GM12878 (cell line): ENCODE measurements at regions not wholly inside any gene's neighbourhood (a gene's known extent, or its start where the extent isn't known, plus 50 kb on each side); places are given as distances from the start of the nearest gene placed in this dataset.
A peak's percentile ranks its signal among the peaks of the same experiment; 100 is the strongest.

Source experiments
- ATAC-seq: fragments of 200-7000 bp; cut with Tn5 transposase; 3 replicates; pipeline ENCODE4 v1.9.1; 2020; ENCODE audit warnings: mild to moderate bottlenecking, moderate library complexity
- BruUV-seq: library from RNA; stranded (reverse); fragments of 400-500 nt; replicated peaks from 2 replicates; lab custom pipeline; 2021; lab: Mats Ljungman, UMichigan
- CTCF ChIA-PET: fragments of 300-600 bp; sonication (Branson Sonifier 250); formaldehyde crosslinking; extraction: SDS; loops from one replicate; lab custom pipeline; 2021; ENCODE audit warnings: inconsistent platforms; lab: Yijun Ruan, JAX
- POLR2A ChIA-PET: fragments of 350-600 bp; formaldehyde crosslinking; extraction: SDS; loops from one replicate; lab custom pipeline; 2021; ENCODE audit warnings: inconsistent platforms; lab: Charles Lee
- RAD21 ChIA-PET: fragments of 300-600 bp; sonication (Branson Sonifier 250); formaldehyde crosslinking; loops from one replicate; lab custom pipeline; 2023; ENCODE audit warnings: antibody characterized with exemption; ENCODE audit not compliant: unreplicated experiment; lab: Charles Lee
- SMC1A ChIA-PET: fragments of 300-600 bp; sonication (Branson Sonifier 250); formaldehyde crosslinking; loops from one replicate; lab custom pipeline; 2023; ENCODE audit not compliant: unreplicated experiment, uncharacterized antibody; lab: Charles Lee
- DNase-seq: peaks from one replicate; pipeline ENCODE4 v3.0.0-alpha.2; 2011; ENCODE audit warnings: low read depth, low spot score
- FAIRE-seq: peaks from 3 replicates; lab custom pipeline; 2011; peaks lifted over from hg19 to GRCh38; lab: Jason Lieb, UNC
- H2AFZ ChIP-seq: 2 replicates; pipeline ENCODE4 v1.6.0; 2011; ENCODE audit warnings: low read depth, low read length, control low read depth; ENCODE audit not compliant: control insufficient read depth
- H3K27ac ChIP-seq: 2 replicates; pipeline ENCODE4 v1.5.1; 2011; ENCODE audit warnings: control low read depth; ENCODE audit not compliant: control insufficient read depth, insufficient read depth
- H3K27me3 ChIP-seq, 2 experiments: replicated peaks in 1 of 2; 2 replicates each; pipeline versions ENCODE4 v1.6.0 to v1.6.1; 2011; ENCODE audit warnings: low read length in 1 of 2; ENCODE audit not compliant: control insufficient read depth in 2 of 2, insufficient read depth in 2 of 2
- H3K36me3 ChIP-seq, 2 experiments: 2 replicates each; pipeline ENCODE4 v1.5.1; 2011; ENCODE audit warnings: low read length in 1 of 2; ENCODE audit not compliant: control insufficient read depth in 2 of 2, insufficient read depth in 2 of 2
- H3K4me1 ChIP-seq: 2 replicates; pipeline ENCODE4 v1.6.1; 2011; ENCODE audit warnings: mild to moderate bottlenecking, low read length, moderate library complexity, mixed read lengths; ENCODE audit not compliant: control insufficient read depth, insufficient read depth
- H3K4me2 ChIP-seq: 2 replicates; pipeline ENCODE4 v1.6.0; 2011; ENCODE audit warnings: control low read depth; ENCODE audit not compliant: control insufficient read depth, insufficient read depth
- H3K4me3 ChIP-seq: fragments of 200-600 bp; sonication (generic); 2 replicates; pipeline ENCODE4 v1.5.1; 2016
- H3K79me2 ChIP-seq: 2 replicates; pipeline ENCODE4 v1.6.0; 2011; ENCODE audit warnings: low read length; ENCODE audit not compliant: control insufficient read depth, insufficient read depth
- H3K9ac ChIP-seq: 2 replicates; pipeline ENCODE4 v1.8.0; 2011; ENCODE audit warnings: low read length, control low read depth, mixed read lengths; ENCODE audit not compliant: control insufficient read depth, insufficient read depth
- H3K9me3 ChIP-seq: replicated peaks from 3 replicates; pipeline ENCODE4 v1.5.1; 2011; ENCODE audit warnings: mild to moderate bottlenecking, low read length; ENCODE audit not compliant: control insufficient read depth, insufficient read depth
- H4K20me1 ChIP-seq: 2 replicates; pipeline ENCODE4 v1.6.0; 2011; ENCODE audit not compliant: control insufficient read depth, insufficient read depth
- CHD4 ChIP-seq: fragments of 200-600 bp; sonication (generic); IDR thresholded peaks from 2 replicates; pipeline ENCODE4 v1.6.1; 2016; ENCODE audit warnings: mild to moderate bottlenecking
- REST ChIP-seq: IDR thresholded peaks from 2 replicates; pipeline ENCODE4 v1.6.1; 2012; ENCODE audit warnings: mild to moderate bottlenecking, low read depth, low read length
- SREBF1 ChIP-seq: IDR thresholded peaks from 2 replicates; pipeline ENCODE4 v1.6.1; 2012; ENCODE audit warnings: mild to moderate bottlenecking, low read length
- whole genome bisulfite sequencing: methylation state at CpG from one replicate; pipeline ENCODE4 v1.1.6; 2016; ENCODE audit warnings: low lambda C conversion rate; ENCODE audit not compliant: insufficient replicate concordance, insufficient coverage; ENCODE audit errors: missing lambda C conversion rate; 5-methylcytosine and 5-hydroxymethylcytosine counted together
- in situ Hi-C: fragments of 300-500 bp; cut with MboI; formaldehyde crosslinking; loops from 9 replicates; pipeline ENCODE4 v1.14.3; 2018; ENCODE audit warnings: mixed read lengths
- intact Hi-C: fragments of 100-400 bp; cut with micrococcal nuclease; formaldehyde crosslinking; loops from one replicate; pipeline ENCODE4 v1.14.2; 2022; ENCODE audit not compliant: unreplicated experiment

GRCh38 chr17:34706029-34706428, 126.6 kb downstream of the TMEM132E start:
- BruUV-seq = no TSS peak
- Histone ChIP-seq H3K27ac (no peak overlapping the region), H3K4me1 (no peaks in the 10 kb centered on the region), H2AFZ (no peak overlapping the region), H3K4me2 (no peak overlapping the region), H3K27me3 (0 out of 4 replicates have a peak, but pooled peaks cover 0 to 1% of the 10 kb centered on the region in 2 experiments), H3K9me3 (no peaks in the 10 kb centered on the region), H3K4me3 (no peak overlapping the region), H3K9ac (no peak overlapping the region), H3K79me2 (no peaks in the 10 kb centered on the region), H4K20me1 (no peaks in the 10 kb centered on the region), H3K36me3 (no peaks in the 10 kb centered on the region)
- in situ Hi-C loops = no loop called here
- WGBS = 9% methylated on average over 4 of the region's 4 CpGs
- peak; percentile 89 for TF ChIP-seq REST
- no peak for TF ChIP-seq CHD4
- FAIRE-seq = no peak
- ChIA-PET POLR2A (no interaction called here), CTCF (no interaction called here), RAD21 (no interaction called here), SMC1A (no interaction called here)
- ATAC-seq = no peak
- no peak for DNase-seq
- intact Hi-C loops = loop anchor here (10.0 kb wide), 1 partner anchor 49 kb away; no protein-coding TSS in a partner anchor

GRCh38 chr17:34703533-34703932, 124.2 kb downstream of the TMEM132E start:
- Histone ChIP-seq H3K27ac (no peak overlapping the region), H4K20me1 (no peaks in the 10 kb centered on the region), H3K4me2 (no peak overlapping the region), H3K4me3 (no peak overlapping the region), H3K9me3 (no peaks in the 10 kb centered on the region), H3K79me2 (no peaks in the 10 kb centered on the region), H2AFZ (no peak overlapping the region), H3K9ac (no peak overlapping the region), H3K27me3 (no peaks in the 10 kb centered on the region), H3K36me3 (no peaks in the 10 kb centered on the region), H3K4me1 (no peaks in the 10 kb centered on the region)
- WGBS = 2% methylated on average over 3 of the region's 3 CpGs
- ATAC-seq = no peak
- no peak for DNase-seq
- no TSS peak for BruUV-seq
- FAIRE-seq = no peak
- SMC1A ChIA-PET = interaction anchor here (0.7 kb wide), 1 partner anchor 298 kb away, joined by 3 read pairs; no protein-coding TSS in a partner anchor
- intact Hi-C loops (loop anchor here (10.0 kb wide), 1 partner anchor 51 kb away; no protein-coding TSS in a partner anchor), in situ Hi-C loops (no loop called here)
- RAD21 ChIA-PET = no interaction called here
- POLR2A ChIA-PET = no interaction called here
- TF ChIP-seq SREBF1 = no peak
- TF ChIP-seq REST = peak; percentile 93
- CTCF ChIA-PET = no interaction called here
